GM18505 (cell line): ENCODE measurements at regions not wholly inside any gene's neighbourhood (a gene's known extent, or its start where the extent isn't known, plus 50 kb on each side); places are given as distances from the start of the nearest gene placed in this dataset.

Experiments
- ATAC-seq: cut with Tn5 transposase; IDR thresholded peaks from one replicate; pipeline ENCODE4 v1.9.1; 2021; ENCODE audit not compliant: unreplicated experiment
- POLR2A ChIP-seq: IDR thresholded peaks from 4 replicates; pipeline ENCODE4 v1.6.1; 2011; ENCODE audit warnings: borderline replicate concordance; ENCODE audit not compliant: insufficient read depth, insufficient read length; ENCODE audit errors: extremely low read depth

GRCh38 chr11:122440811-122441665 is 214.5 kb upstream of the UBASH3B start:
- ATAC-seq, result no peak
- no peak for TF ChIP-seq POLR2A

GRCh38 chr11:122439866-122440810 is 215.4 kb upstream of the UBASH3B start:
- no peak for TF ChIP-seq POLR2A
- no peak for ATAC-seq

- TF ChIP-seq POLR2A, result no peak
- no peak for ATAC-seq
These were observed 219.3 kb upstream of the UBASH3B start for GRCh38 chr11:122436188-122436555.

GRCh38 chr11:122435540-122436187 is 219.9 kb upstream of the UBASH3B start:
- TF ChIP-seq POLR2A, result no peak
- ATAC-seq, result no peak

GRCh38 chr11:122434786-122435185 is 220.7 kb upstream of the UBASH3B start:
- TF ChIP-seq POLR2A, result no peak
- ATAC-seq, result no peak

GRCh38 chr11:122430490-122430889 is 225.0 kb upstream of the UBASH3B start:
- no peak for TF ChIP-seq POLR2A
- ATAC-seq, result no peak

- no peak for TF ChIP-seq POLR2A
- ATAC-seq, result no peak
These were observed 229.4 kb upstream of the UBASH3B start for GRCh38 chr11:122426073-122426472.

GRCh38 chr11:122424636-122425035 is 230.9 kb upstream of the UBASH3B start:
- no peak for TF ChIP-seq POLR2A

GRCh38 chr11:122423886-122424285 is 231.6 kb upstream of the UBASH3B start:
- no peak for TF ChIP-seq POLR2A
- no peak for ATAC-seq

More at GRCh38 chr11:122424636-122425035, 230.9 kb upstream of the UBASH3B start:
- ATAC-seq, result no peak

- TF ChIP-seq POLR2A, result no peak
These were observed 232.2 kb upstream of the UBASH3B start for GRCh38 chr11:122423273-122423672.

GRCh38 chr11:122422682-122423081 is 232.8 kb upstream of the UBASH3B start:
- TF ChIP-seq POLR2A, result no peak
- ATAC-seq, result no peak

More at GRCh38 chr11:122423273-122423672, 232.2 kb upstream of the UBASH3B start:
- ATAC-seq, result no peak

- no peak for ATAC-seq
- no peak for TF ChIP-seq POLR2A
These were observed 233.8 kb upstream of the UBASH3B start for GRCh38 chr11:122421702-122422101.

GRCh38 chr11:122418032-122418431 is 237.5 kb upstream of the UBASH3B start:
- ATAC-seq, result no peak
- no peak for TF ChIP-seq POLR2A
